Suprapubic skin (tissue), 4 donors: ENCODE measurements at regions not wholly inside any gene's neighbourhood (a gene's known extent, or its start where the extent isn't known, plus 50 kb on each side); places are given as distances from the start of the nearest gene placed in this dataset.

Experiments used
- DNase-seq, 2 donors: peaks; one replicate each; pipeline ENCODE4 v3.0.0-alpha.2; 2019; ENCODE audit warnings: low spot score in 2 of 2
- H3K27ac ChIP-seq: fragments of 200-600 bp; sonication (generic); one replicate; pipeline ENCODE4 v1.5.1; 2019
- H3K27me3 ChIP-seq: fragments of 200-600 bp; sonication (generic); one replicate; pipeline ENCODE4 v1.5.1; 2019
- H3K36me3 ChIP-seq: fragments of 200-600 bp; sonication (generic); one replicate; pipeline ENCODE4 v1.5.1; 2019
- H3K4me1 ChIP-seq: fragments of 200-600 bp; sonication (generic); one replicate; pipeline ENCODE4 v1.5.1; 2019
- H3K4me3 ChIP-seq: fragments of 200-600 bp; sonication (generic); one replicate; pipeline ENCODE4 v1.5.1; 2019; ENCODE audit warnings: mild to moderate bottlenecking
- H3K9me3 ChIP-seq: fragments of 200-600 bp; sonication (generic); one replicate; pipeline ENCODE4 v1.5.1; 2019
- CTCF ChIP-seq, 2 donors: fragments of 200-600 bp in 1 of 2; fragments of 450-650 bp in 1 of 2; sonication (generic) in 1 of 2; IDR thresholded peaks; one replicate each; pipeline ENCODE4 v1.5.1; 2016 to 2019; ENCODE audit warnings: antibody characterized with exemption in 2 of 2, mild to moderate bottlenecking in 1 of 2, moderate library complexity in 1 of 2
- EP300 ChIP-seq: sonication (generic); formaldehyde crosslinking; IDR thresholded peaks from one replicate; pipeline ENCODE4 v1.6.1; 2017; ENCODE audit warnings: antibody characterized with exemption
- POLR2A ChIP-seq, 2 donors: fragments of 450-650 bp; IDR thresholded peaks; one replicate each; pipeline ENCODE4 v1.6.1; 2017; ENCODE audit warnings: antibody characterized with exemption in 2 of 2, mild to moderate bottlenecking in 2 of 2, moderate library complexity in 2 of 2
- POLR2AphosphoS5 ChIP-seq, 3 donors: sonication (generic); formaldehyde crosslinking; IDR thresholded peaks; one replicate each; pipeline ENCODE4 v1.6.1; 2017; ENCODE audit warnings: antibody characterized with exemption in 3 of 3
- WGBS: methylation state at CpG from one replicate; pipeline ENCODE4 v1.1.5; 2018; 5-methylcytosine and 5-hydroxymethylcytosine counted together

- DNase-seq, result no peak
- Histone ChIP-seq H3K27me3 (no peaks in the 10 kb centered on the region), H3K4me1 (peaks cover 13% of the 10 kb centered on the region), H3K4me3 (no peak overlapping the region), H3K9me3 (no peaks in the 10 kb centered on the region), H3K27ac (no peak overlapping the region), H3K36me3 (no peaks in the 10 kb centered on the region)
- TF ChIP-seq CTCF (IDR thresholded peaks at IDR 0.05) (no peak), POLR2AphosphoS5 (IDR thresholded peaks at IDR 0.05) (no peak), EP300 (no peak), POLR2A (IDR thresholded peaks at IDR 0.05) (no peak)
- whole genome bisulfite sequencing, result 22% methylated on average over 1 of the region's 1 CpG
Measured at GRCh38 chr2:180662521-180662920, 317.9 kb upstream of the UBE2E3 start.

GRCh38 chr2:180661686-180662030, 318.7 kb upstream of the UBE2E3 start:
- no peak for TF ChIP-seq CTCF (IDR thresholded peaks at IDR 0.05)
- no peak for TF ChIP-seq POLR2A (IDR thresholded peaks at IDR 0.05)
- no peak for TF ChIP-seq EP300
- TF ChIP-seq POLR2AphosphoS5 (IDR thresholded peaks at IDR 0.05), result no peak
- no peak for DNase-seq
- H3K36me3 ChIP-seq, result no peaks in the 10 kb centered on the region
- no peak overlapping the region for H3K4me3 ChIP-seq
- no peak overlapping the region for H3K27ac ChIP-seq
- peaks cover 13% of the 10 kb centered on the region for H3K4me1 ChIP-seq
- no peaks in the 10 kb centered on the region for H3K9me3 ChIP-seq
- 70% methylated on average over 1 of the region's 1 CpG for WGBS
- no peaks in the 10 kb centered on the region for H3K27me3 ChIP-seq

- TF ChIP-seq POLR2A (IDR thresholded peaks at IDR 0.05), result no peak
- TF ChIP-seq CTCF (IDR thresholded peaks at IDR 0.05), result no peak
- TF ChIP-seq EP300, result no peak
- no peak for TF ChIP-seq POLR2AphosphoS5 (IDR thresholded peaks at IDR 0.05)
- Histone ChIP-seq H3K27me3 (no peaks in the 10 kb centered on the region), H3K27ac (no peak overlapping the region), H3K36me3 (no peaks in the 10 kb centered on the region), H3K9me3 (no peaks in the 10 kb centered on the region), H3K4me3 (no peak overlapping the region), H3K4me1 (peaks cover 13% of the 10 kb centered on the region)
- 87% methylated on average over 5 of the region's 5 CpGs for WGBS
- no peak for DNase-seq
Measured at GRCh38 chr2:180660881-180661685, 319.3 kb upstream of the UBE2E3 start.

DNA sequence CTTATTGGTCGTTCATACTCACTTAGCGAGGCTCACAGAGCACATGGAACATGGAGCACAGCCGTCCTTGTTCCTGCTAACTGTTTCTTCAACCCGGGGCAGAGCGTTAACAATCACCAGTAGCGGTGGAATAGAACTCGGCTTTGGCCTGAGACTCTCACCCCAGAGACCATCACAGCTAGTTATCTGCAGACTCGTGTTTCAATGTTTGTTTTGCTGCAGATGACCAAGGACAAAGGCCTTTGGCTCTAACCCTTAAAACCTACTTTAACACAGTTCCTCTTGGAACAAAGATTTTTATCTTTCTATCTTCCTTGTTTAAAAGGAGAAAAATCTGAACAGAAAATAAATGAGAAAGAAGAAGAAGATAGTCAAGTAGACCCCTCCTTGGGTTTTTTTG, 320.2 kb upstream of the UBE2E3 start:
- Histone ChIP-seq H3K9me3 (no peaks in the 10 kb centered on the region), H3K4me1 (peaks cover 13% of the 10 kb centered on the region), H3K27me3 (no peaks in the 10 kb centered on the region), H3K27ac (no peak overlapping the region), H3K36me3 (no peaks in the 10 kb centered on the region), H3K4me3 (no peak overlapping the region)
- TF ChIP-seq EP300, result no peak
- no peak for TF ChIP-seq POLR2A (IDR thresholded peaks at IDR 0.05)
- no peak for TF ChIP-seq POLR2AphosphoS5 (IDR thresholded peaks at IDR 0.05)
- TF ChIP-seq CTCF (IDR thresholded peaks at IDR 0.05), result no peak
- 90% methylated on average over 8 of the region's 8 CpGs for WGBS
- DNase-seq, result no peak

GRCh38 chr2:180657054-180657453, 323.4 kb upstream of the UBE2E3 start:
- H3K4me1 ChIP-seq, result no peaks in the 10 kb centered on the region
- TF ChIP-seq POLR2AphosphoS5 (IDR thresholded peaks at IDR 0.05) (no peak), EP300 (no peak), CTCF (IDR thresholded peaks at IDR 0.05) (no peak), POLR2A (IDR thresholded peaks at IDR 0.05) (no peak)

More at GRCh38 chr2:180657054-180657453, 323.4 kb upstream of the UBE2E3 start:
- Histone ChIP-seq H3K9me3 (no peaks in the 10 kb centered on the region), H3K27me3 (no peaks in the 10 kb centered on the region), H3K36me3 (no peaks in the 10 kb centered on the region), H3K27ac (no peak overlapping the region), H3K4me3 (no peak overlapping the region)
- whole genome bisulfite sequencing, result 83% methylated on average over 1 of the region's 1 CpG
- no peak for DNase-seq
